ENCODE measurements at regions not wholly inside any gene's neighbourhood (a gene's known extent, or its start where the extent isn't known, plus 50 kb on each side); places are given as distances from the start of the nearest gene placed in this dataset.

- Mint-ChIP-seq H3K27me3 (ENCODE audit: low read depth) (no peaks in the 10 kb centered on the region), H3K4me1 (ENCODE audit: low read depth) (no peaks in the 10 kb centered on the region), H3K36me3 (ENCODE audit: low read depth) (no peaks in the 10 kb centered on the region), H3K9me3 (peaks cover 39% of the 10 kb centered on the region), H3K27ac (no peak overlapping the region), H3K4me3 (no peak overlapping the region)
- no peak for DNase-seq (ENCODE audit: low spot score)
These were observed 849.4 kb upstream of the CXADR start for GRCh38 chr21:16663436-16663835.

GRCh38 chr21:16667395-16667794 is 845.4 kb upstream of the CXADR start:
- H3K4me1 Mint-ChIP-seq (ENCODE audit: low read depth) = no peaks in the 10 kb centered on the region
- H3K9me3 Mint-ChIP-seq = peaks cover 39% of the 10 kb centered on the region
- H3K27me3 Mint-ChIP-seq (ENCODE audit: low read depth) = no peaks in the 10 kb centered on the region
- DNase-seq (ENCODE audit: low spot score) = no peak
- H3K36me3 Mint-ChIP-seq (ENCODE audit: low read depth) = no peaks in the 10 kb centered on the region
- H3K27ac Mint-ChIP-seq = no peak overlapping the region
- no peak overlapping the region for H3K4me3 Mint-ChIP-seq

- Mint-ChIP-seq H3K4me1 (ENCODE audit: low read depth) (no peaks in the 10 kb centered on the region), H3K27ac (no peak overlapping the region), H3K9me3 (peaks cover 16% of the 10 kb centered on the region), H3K27me3 (ENCODE audit: low read depth) (no peaks in the 10 kb centered on the region), H3K4me3 (no peak overlapping the region), H3K36me3 (ENCODE audit: low read depth) (no peaks in the 10 kb centered on the region)
- DNase-seq (ENCODE audit: low spot score) = no peak
These were observed 837.9 kb upstream of the CXADR start for GRCh38 chr21:16674949-16675348.

GRCh38 chr21:16676391-16676790 is 836.5 kb upstream of the CXADR start:
- DNase-seq (ENCODE audit: low spot score) = no peak
- H3K9me3 Mint-ChIP-seq = peaks cover 25% of the 10 kb centered on the region
- no peaks in the 10 kb centered on the region for H3K36me3 Mint-ChIP-seq (ENCODE audit: low read depth)
- H3K27ac Mint-ChIP-seq = no peak overlapping the region
- H3K4me3 Mint-ChIP-seq = no peak overlapping the region
- no peaks in the 10 kb centered on the region for H3K27me3 Mint-ChIP-seq (ENCODE audit: low read depth)
- H3K4me1 Mint-ChIP-seq (ENCODE audit: low read depth) = no peaks in the 10 kb centered on the region

GRCh38 chr21:16678429-16679160 is 834.2 kb upstream of the CXADR start:
- H3K36me3 Mint-ChIP-seq (ENCODE audit: low read depth) = no peaks in the 10 kb centered on the region
- no peak overlapping the region for H3K4me3 Mint-ChIP-seq
- no peak overlapping the region for H3K27ac Mint-ChIP-seq
- no peak for DNase-seq (ENCODE audit: low spot score)
- H3K9me3 Mint-ChIP-seq = peaks cover 25% of the 10 kb centered on the region
- H3K4me1 Mint-ChIP-seq (ENCODE audit: low read depth) = no peaks in the 10 kb centered on the region
- no peaks in the 10 kb centered on the region for H3K27me3 Mint-ChIP-seq (ENCODE audit: low read depth)

- H3K27ac Mint-ChIP-seq = no peak overlapping the region
- peaks cover 60% of the 10 kb centered on the region for H3K9me3 Mint-ChIP-seq
- H3K27me3 Mint-ChIP-seq (ENCODE audit: low read depth) = no peaks in the 10 kb centered on the region
- no peaks in the 10 kb centered on the region for H3K4me1 Mint-ChIP-seq (ENCODE audit: low read depth)
- DNase-seq (ENCODE audit: low spot score) = no peak
- no peak overlapping the region for H3K4me3 Mint-ChIP-seq
- no peaks in the 10 kb centered on the region for H3K36me3 Mint-ChIP-seq (ENCODE audit: low read depth)
These were observed 817.8 kb upstream of the CXADR start for GRCh38 chr21:16695074-16695473.

- Mint-ChIP-seq H3K27me3 (ENCODE audit: low read depth) (no peaks in the 10 kb centered on the region), H3K9me3 (peaks cover 48% of the 10 kb centered on the region), H3K4me1 (ENCODE audit: low read depth) (no peaks in the 10 kb centered on the region), H3K4me3 (no peak overlapping the region), H3K36me3 (ENCODE audit: low read depth) (no peaks in the 10 kb centered on the region), H3K27ac (no peak overlapping the region)
- DNase-seq (ENCODE audit: low spot score) = no peak
These were observed 805.6 kb upstream of the CXADR start for GRCh38 chr21:16707274-16707673.

GRCh38 chr21:16708101-16708835 is 804.6 kb upstream of the CXADR start:
- no peaks in the 10 kb centered on the region for H3K4me1 Mint-ChIP-seq (ENCODE audit: low read depth)
- no peaks in the 10 kb centered on the region for H3K27me3 Mint-ChIP-seq (ENCODE audit: low read depth)
- H3K4me3 Mint-ChIP-seq = no peak overlapping the region
- DNase-seq (ENCODE audit: low spot score) = no peak
- H3K27ac Mint-ChIP-seq = no peak overlapping the region
- peaks cover 49% of the 10 kb centered on the region for H3K9me3 Mint-ChIP-seq
- H3K36me3 Mint-ChIP-seq (ENCODE audit: low read depth) = no peaks in the 10 kb centered on the region

GRCh38 chr21:16709866-16710550 is 802.8 kb upstream of the CXADR start:
- no peak overlapping the region for H3K4me3 Mint-ChIP-seq
- H3K36me3 Mint-ChIP-seq (ENCODE audit: low read depth) = no peaks in the 10 kb centered on the region
- no peaks in the 10 kb centered on the region for H3K4me1 Mint-ChIP-seq (ENCODE audit: low read depth)
- no peaks in the 10 kb centered on the region for H3K27me3 Mint-ChIP-seq (ENCODE audit: low read depth)
- DNase-seq (ENCODE audit: low spot score) = no peak
- peaks cover 54% of the 10 kb centered on the region for H3K9me3 Mint-ChIP-seq
- no peak overlapping the region for H3K27ac Mint-ChIP-seq

GRCh38 chr21:16711757-16712156 is 801.1 kb upstream of the CXADR start:
- no peak overlapping the region for H3K27ac Mint-ChIP-seq
- H3K4me3 Mint-ChIP-seq = no peak overlapping the region
- no peaks in the 10 kb centered on the region for H3K36me3 Mint-ChIP-seq (ENCODE audit: low read depth)
- H3K9me3 Mint-ChIP-seq = peaks cover 60% of the 10 kb centered on the region
- no peaks in the 10 kb centered on the region for H3K27me3 Mint-ChIP-seq (ENCODE audit: low read depth)
- DNase-seq (ENCODE audit: low spot score) = no peak
- H3K4me1 Mint-ChIP-seq (ENCODE audit: low read depth) = no peaks in the 10 kb centered on the region

GRCh38 chr21:16713331-16714117 is 799.3 kb upstream of the CXADR start:
- no peaks in the 10 kb centered on the region for H3K4me1 Mint-ChIP-seq (ENCODE audit: low read depth)
- no peaks in the 10 kb centered on the region for H3K27me3 Mint-ChIP-seq (ENCODE audit: low read depth)
- no peak for DNase-seq (ENCODE audit: low spot score)
- H3K27ac Mint-ChIP-seq = no peak overlapping the region
- peaks cover 64% of the 10 kb centered on the region for H3K9me3 Mint-ChIP-seq
- H3K4me3 Mint-ChIP-seq = no peak overlapping the region
- H3K36me3 Mint-ChIP-seq (ENCODE audit: low read depth) = no peaks in the 10 kb centered on the region

- no peak overlapping the region for H3K27ac Mint-ChIP-seq
- no peaks in the 10 kb centered on the region for H3K4me1 Mint-ChIP-seq (ENCODE audit: low read depth)
- no peak overlapping the region for H3K4me3 Mint-ChIP-seq
- H3K9me3 Mint-ChIP-seq = peaks cover 61% of the 10 kb centered on the region
- H3K36me3 Mint-ChIP-seq (ENCODE audit: low read depth) = no peaks in the 10 kb centered on the region
- no peaks in the 10 kb centered on the region for H3K27me3 Mint-ChIP-seq (ENCODE audit: low read depth)
- DNase-seq (ENCODE audit: low spot score) = no peak
These were observed 772.3 kb upstream of the CXADR start for GRCh38 chr21:16740511-16740910.

GRCh38 chr21:16741141-16741665 is 771.6 kb upstream of the CXADR start:
- H3K9me3 Mint-ChIP-seq = peaks cover 63% of the 10 kb centered on the region
- no peak overlapping the region for H3K27ac Mint-ChIP-seq
- H3K27me3 Mint-ChIP-seq (ENCODE audit: low read depth) = no peaks in the 10 kb centered on the region
- no peak overlapping the region for H3K4me3 Mint-ChIP-seq
- no peak for DNase-seq (ENCODE audit: low spot score)
- H3K4me1 Mint-ChIP-seq (ENCODE audit: low read depth) = no peaks in the 10 kb centered on the region
- H3K36me3 Mint-ChIP-seq (ENCODE audit: low read depth) = no peaks in the 10 kb centered on the region
